HS-5 (cell line): ENCODE measurements at regions not wholly inside any gene's neighbourhood (a gene's known extent, or its start where the extent isn't known, plus 50 kb on each side); places are given as distances from the start of the nearest gene placed in this dataset.

Experiments
- DNase-seq: peaks from one replicate; pipeline ENCODE4 v3.0.0-alpha.2; 2012; ENCODE audit warnings: low read depth

DNA sequence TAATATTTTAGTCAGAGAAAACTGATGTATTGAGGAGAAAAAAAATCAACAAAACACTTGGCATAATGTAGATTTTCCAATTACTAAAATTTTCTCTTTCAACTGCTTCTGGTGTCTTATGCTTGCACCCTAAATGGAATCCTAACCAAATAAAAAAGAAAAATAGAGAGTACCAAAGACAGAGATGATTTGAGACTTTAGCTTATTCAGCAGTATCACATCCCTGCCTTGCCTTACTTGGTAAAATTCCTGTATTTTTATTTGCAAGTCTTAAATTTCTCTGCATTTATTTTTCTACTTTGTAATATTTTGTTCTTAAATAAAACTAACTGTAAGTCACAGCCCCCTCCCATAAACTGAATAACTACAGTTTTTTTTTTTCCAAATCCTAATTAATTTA, 950.5 kb upstream of the INTU start:
- DNase-seq = no peak

DNA sequence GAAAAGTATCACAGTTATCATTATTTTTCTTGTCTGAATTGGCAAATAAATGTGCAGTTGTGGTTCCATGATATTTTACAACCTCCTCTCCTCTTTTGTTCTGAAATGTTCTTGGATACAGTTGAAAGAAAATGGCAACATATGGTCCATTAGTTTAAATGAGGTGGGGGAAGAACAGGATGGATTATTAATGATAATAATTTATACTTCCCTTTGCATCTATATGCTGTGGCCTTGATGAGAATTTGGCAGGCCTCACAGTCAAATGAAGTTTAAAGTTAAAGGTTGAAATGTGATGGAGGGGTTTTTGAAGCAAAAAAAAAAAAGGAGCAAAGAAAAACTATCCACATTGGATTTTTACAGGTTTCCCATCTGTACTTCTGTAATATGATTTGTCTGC, 946.3 kb upstream of the INTU start:
- DNase-seq = no peak

DNA sequence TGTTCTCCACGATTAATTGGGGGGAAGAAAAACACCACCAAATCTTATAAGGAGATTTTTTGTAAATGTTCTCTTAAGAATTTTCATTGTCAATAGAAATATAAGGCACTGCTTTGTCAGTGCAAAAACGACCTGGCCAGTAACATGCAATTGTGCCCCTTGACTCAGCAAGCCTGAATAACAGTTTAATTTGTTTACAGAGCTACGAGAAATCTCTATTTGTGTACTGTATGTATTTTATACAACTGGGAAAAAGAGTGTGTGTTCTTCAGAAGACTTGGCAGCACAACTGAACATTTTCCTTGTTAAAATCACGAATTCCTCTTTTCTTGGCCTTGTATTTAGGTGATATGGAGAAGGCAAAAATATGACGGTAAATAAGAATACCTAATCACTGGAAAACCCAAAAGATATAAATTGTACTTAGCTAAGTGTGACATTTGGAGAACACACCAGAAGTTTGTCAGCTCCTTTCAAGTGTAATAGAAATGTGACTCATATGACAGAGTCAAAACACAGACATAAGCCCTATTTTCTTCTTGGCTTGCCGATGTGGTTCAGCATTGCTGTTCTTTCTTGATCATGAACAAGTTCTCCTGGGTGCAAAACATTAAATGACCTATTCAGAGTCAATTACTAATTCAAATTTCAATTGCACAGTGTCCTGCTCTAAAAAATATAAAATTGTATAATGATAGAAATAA, 945.0 kb upstream of the INTU start:
- DNase-seq = no peak

DNA sequence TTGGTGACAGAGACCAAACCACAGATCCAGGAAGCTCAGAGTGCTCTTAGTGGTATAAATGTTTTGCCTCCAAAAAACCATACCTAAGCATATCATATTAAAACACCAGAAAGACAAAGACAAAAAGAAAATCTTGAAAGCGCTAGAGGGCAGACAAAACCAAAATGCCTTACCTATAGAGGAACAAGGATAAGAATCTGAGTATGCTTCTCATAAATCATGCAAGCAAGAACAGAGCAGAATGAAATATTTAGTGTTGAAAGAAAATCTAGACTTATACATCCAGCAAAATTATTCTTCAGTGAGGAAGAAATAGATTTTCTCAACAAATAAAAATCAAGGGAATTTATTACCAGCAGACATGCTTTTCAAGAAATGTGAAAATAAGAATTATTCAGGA, 941.0 kb upstream of the INTU start:
- no peak for DNase-seq

DNA sequence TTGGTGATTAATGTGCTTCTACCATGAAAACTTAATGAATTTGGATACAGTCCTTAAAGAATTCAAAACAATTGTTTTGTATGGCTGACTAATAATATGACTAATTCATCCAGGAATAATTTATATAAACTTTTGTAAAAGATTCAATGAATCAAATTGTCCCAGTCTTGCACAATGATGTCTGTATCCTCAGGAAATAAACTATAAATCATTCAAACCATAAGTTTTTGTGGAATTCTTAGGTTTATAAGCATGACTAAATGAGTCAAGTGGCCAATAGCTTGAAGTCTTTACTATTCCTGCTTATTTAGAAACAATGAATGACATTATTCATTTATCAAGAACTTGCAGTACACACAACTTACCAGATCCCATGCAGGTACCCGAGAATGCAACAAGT, 935.0 kb upstream of the INTU start:
- peak; percentile 30 for DNase-seq

DNA sequence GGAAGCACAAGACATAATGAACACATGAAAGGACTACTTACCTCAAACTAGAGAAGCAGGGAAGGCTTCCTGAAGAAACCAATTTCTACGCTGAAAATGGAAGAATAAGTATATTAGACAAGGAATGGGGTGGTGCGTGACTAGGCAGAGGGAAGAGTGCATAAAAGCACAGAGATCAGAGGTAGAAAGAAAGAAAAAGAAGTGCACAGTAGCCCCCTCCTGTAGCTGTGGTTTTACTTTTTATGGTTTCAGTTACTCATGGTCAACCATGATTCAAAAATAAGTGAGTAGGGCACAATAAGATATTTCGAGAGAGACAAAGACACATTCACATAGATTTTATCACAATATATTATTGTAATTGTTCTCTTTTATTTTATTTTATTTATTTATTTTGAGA, 934.5 kb upstream of the INTU start:
- DNase-seq = no peak

DNA sequence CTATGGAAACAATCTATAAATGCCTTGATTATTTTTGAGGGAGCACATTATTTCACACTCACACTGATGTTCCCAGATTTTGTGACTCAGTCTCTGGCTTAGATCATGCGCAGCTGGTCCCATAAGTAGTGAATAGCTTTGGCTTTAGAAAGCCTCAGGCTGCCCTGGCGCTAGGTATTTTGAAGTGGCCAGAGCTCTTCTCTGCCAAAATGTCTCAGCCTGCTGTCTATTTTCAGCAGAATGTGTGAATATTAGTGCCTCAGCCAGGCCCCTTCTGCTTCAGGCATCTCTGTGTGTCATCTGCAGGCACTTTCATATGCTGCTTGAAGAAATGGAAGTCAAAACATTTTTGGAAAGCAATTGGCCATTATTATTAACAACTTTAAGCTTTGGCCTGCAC, 931.0 kb upstream of the INTU start:
- no peak for DNase-seq

DNA sequence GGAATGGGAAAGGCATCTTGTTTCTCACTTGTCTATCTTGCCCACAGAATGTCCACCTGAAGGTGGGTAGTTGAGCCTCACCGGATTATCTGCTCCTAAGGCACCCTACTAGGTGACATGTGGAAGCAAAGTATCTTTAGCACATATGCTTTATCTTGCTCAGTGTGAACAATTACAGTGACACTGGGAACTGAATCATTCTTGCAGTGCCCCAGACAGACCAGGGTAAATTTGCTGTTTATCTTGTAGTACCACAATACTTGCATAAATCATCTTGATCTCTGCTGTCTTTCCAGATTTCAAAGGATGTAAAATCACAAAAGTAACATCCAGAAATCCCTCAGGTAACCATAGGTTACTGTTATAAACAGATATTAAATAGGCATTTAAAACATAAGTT, 930.0 kb upstream of the INTU start:
- DNase-seq = no peak

DNA sequence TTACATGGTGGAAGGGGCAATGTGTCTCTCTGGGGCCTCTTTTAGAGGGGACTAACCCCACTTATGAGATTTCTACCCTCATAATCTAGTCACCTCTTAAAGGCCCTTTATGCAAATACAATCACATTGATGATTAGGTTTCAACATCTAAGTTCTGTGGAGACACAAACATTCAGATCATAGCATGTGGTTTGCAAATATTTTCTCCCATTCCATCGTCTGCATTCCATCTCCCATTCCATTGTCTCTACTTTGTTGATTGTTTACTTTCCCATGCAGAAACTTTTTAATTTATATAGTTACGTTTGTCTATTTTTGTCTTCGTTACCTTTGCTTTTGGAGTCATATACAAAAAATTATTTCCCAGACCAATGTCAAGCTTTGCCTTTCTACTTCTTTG, 927.5 kb upstream of the INTU start:
- DNase-seq = no peak

DNA sequence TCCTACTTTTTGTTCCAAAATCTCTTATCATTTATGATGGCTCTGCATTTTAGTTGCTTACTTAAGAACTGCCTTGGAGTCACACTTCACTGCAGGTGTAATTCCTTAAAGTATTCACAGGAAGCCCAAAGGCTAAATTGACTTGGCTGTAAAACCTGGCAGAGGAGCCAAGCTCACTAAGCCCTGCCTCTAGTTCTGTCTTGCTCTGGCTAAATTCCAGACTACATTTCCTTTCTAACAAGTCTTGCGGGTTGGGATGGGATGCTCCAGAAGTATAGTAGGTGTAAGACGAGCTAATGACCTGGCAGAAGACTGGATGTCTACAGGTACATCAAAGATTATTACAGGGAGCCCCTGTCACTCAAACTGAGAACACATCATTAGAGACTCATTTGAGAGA, 924.0 kb upstream of the INTU start:
- no peak for DNase-seq

DNA sequence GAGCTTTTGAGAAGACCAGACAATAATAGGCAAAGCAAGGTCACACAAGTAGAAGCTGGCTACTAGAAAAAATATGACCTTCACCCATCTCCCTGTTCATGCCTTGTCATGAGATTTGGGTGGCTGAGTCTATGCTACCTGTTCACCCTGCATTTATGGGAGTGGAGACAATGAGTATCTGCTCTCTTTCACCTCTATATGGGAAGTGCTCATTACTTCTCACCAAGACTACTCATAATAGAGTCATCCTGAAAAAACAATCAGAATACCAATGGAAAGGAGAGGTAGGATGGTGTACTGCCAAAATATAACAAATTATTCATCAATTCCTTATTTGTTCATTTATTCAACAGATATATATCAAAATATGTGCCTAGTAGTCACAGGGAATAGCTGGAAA, 921.8 kb upstream of the INTU start:
- no peak for DNase-seq

DNA sequence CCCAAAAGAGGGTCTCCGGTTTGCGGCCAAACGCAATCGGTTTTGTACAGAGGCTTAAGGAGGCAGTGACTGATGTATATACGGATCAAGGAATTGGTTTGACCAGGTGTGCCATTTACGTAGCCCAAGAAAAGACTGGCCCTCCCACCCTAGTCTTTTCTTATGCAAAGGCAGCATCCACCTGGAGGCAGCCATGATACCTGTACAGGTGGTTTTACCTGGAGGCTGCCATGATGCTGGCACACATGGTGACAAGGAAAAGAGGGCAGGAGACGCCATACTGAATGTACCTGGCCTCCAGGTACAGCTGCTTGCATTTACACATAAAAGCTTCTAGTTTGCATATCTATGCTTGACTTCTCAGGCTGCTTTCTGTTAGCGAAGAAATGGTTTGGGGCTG, 917.7 kb upstream of the INTU start:
- no peak for DNase-seq

DNA sequence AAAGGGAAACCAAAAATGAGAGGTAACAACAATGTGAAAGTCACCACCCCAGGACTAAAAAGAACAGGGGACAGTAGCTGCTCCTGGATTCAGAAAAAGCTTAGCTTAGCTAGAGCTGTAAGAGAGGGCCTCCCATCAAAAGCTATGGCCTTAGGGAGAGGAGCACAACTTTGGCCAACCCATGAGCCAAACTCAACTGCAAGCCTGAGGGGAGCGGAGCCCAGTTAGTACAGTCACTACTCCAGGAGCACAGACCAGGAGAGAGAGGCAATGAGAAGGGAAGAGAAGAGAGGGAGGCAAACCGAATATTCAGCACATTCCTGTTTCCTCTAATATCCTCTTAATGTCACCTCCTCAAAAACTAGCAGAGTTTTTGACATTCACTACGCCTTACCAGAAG, 917.1 kb upstream of the INTU start:
- no peak for DNase-seq

DNA sequence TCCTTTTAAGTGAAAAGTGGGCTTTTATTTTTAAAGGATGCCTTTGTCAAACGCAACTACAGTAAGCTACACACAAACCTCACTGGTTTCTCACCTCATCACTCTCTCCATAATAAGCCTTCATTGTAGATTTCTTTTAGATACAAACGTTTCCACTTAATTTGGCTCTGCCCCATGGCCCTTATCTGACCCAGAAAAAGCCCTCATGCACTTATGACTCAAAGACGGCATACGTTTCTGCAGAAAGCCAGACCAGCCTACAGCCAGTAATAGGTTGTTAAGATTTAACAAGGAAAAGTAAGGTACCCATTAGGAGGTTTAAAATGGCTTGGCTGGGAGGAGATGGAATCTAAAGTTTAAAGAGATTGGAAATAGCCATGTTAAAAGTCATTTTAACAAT, 914.6 kb upstream of the INTU start:
- DNase-seq = no peak

DNA sequence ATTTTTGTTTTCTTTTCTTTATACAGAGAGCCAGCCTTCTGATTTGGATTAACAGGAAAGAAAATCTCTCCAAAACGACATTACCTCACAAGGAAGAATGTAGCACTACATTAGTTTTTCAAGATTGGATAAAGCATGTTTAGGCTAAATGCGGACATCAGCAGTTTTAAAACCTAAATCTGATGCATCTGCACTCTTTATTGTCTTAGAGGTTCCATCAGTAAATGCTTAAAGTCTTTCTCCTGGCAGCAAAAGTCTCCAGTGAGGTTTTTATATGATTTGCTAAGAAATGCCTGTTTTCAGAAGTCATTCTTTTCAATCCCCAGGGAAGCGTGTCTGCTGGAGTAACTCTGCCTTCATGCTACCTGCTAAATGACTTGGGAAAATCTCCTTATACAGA, 912.9 kb upstream of the INTU start:
- no peak for DNase-seq

DNA sequence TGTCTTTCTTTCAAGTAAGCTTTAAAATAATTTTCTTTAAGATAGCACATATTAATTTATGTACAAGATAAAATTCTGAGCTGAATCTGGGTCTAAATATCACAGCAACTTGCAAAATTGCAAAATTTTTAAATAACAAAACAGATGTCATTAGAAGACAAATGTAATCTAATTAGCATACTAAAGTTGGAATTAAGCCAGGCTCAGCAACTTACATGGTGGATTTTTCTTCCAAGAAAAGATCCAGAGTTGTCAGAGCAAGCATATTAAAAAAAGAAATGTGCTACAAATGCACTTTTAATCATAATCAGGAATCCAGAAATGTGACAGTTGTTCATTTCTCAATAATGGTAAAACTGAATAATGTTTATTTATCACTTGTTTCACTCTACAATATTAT, 906.9 kb upstream of the INTU start:
- no peak for DNase-seq

DNA sequence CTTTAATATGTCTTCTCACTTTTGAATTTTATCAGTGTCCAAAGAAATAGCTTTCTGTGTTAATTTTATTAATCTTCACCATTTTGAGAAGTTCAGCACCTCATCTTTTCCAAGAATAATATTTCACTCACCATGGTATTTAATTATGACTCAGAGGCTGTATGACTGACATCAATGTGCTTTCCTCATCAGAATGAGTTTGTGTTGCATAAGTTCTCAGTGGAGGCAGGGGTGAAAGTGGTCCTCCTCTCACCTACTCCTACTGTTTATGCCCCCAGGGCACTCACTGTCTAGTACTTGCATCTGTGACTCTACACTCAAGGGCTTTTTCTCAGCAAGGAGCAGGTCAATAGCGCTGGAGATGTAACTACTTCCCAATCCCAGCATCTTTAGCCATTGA, 905.3 kb upstream of the INTU start:
- DNase-seq = no peak

DNA sequence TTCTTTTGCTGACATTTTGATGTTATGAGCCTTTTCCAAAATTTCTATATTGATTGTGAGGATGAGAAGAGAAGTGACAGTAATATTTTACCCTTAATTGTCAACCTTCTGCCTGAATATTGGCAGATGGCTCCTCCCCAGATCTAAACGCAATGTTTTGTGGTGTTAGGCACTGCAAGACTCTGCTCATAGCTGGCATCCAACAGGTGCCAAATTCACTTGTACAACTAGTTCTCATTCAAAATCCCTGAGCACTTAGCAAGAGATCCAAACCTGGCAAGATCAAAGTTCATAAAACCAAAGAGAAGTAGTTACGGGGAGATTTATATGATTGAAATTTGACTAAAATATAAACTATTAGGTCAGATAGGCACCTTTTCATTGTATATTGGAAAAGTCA, 901.7 kb upstream of the INTU start:
- DNase-seq = no peak

DNA sequence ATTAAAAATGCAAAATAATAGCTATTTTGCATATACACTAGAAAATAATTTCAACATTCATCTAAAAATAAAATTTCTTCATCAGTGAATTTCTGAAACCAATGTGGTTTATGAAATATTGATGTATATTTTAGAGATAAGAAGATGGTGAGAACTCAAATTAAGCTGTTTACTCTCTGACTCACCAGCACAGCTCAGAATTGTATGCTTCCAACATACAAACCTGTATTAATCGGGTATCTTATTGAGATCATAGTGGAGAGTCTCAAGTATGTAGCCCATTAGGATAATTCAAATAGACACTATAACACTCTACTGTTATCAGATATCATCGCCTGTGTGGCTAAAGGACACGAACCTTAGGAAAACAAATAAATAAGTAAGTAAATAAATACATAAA, 899.5 kb upstream of the INTU start:
- DNase-seq = no peak

DNA sequence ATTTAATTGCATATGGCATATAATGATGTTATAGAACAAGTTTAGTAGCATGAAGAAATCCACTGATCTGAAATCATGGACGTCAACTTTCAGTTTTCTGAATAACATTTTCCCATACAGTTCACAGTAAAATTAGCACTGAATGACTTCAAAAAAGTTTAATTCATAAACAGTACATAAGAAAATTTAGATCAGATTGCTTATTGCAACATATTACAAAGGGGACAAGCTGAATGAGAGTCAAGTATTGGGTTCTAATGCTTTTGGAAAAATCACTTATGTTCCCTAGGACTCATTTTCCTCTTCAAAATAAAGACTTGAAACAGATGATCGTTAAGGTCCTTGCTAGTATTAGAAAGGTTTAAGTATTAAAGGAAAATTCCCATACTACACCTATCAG, 898.3 kb upstream of the INTU start:
- no peak for DNase-seq

DNA sequence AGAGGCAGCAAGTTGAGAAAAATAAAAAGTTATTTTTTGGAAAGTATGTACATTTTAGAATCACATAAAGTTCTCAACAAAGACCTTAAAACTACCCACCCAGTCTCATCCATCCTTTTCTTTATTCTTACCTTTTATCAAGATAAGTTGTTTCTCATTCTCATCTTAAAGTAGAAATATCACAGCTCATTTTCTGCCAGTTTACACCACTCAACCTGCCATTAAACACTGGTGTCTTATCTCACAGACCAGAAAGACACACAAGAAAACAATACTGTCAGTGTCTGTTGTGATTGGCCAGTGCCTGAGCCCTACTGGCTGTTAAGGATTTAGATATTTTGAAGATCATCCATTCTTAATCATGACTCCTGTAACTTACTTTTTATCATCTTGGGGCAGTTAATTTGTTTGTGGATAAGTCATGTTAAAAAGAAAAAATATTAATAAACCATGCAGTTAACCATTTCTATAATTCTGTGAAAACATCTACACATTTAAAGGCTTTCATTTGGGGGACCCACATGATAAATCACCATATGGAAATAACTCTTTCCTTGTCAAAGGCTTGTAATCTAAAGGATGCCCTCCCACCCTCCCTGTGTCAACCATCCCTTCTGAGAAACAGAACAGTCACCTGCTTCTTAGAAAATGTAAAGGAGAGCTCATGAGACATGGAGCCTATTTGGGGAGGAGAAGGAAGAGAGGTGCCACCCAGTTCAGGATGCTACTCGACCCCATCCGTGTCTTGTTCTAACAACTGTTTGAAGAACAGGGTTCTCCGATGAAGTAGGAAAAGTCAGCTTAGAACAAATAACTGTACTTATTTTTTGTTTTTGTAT, 897.2 kb upstream of the INTU start:
- DNase-seq = no peak

DNA sequence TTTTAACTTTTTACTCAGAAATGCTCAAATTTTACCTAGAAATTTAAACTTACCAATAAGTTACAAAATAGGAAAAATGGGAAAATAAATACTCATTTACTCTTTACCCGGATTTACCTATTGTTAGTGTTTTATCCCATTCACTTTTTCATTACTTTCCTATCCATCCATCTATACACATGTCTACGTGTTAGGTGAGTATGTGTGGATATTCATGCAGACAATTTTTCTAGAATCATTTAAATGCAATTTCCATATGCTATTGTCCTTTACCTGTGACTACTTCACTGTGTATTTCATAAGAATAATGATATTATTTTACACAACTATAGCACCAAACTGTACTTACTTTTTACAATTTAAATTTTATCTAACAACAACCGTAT, 896.6 kb upstream of the INTU start:
- DNase-seq = no peak

DNA sequence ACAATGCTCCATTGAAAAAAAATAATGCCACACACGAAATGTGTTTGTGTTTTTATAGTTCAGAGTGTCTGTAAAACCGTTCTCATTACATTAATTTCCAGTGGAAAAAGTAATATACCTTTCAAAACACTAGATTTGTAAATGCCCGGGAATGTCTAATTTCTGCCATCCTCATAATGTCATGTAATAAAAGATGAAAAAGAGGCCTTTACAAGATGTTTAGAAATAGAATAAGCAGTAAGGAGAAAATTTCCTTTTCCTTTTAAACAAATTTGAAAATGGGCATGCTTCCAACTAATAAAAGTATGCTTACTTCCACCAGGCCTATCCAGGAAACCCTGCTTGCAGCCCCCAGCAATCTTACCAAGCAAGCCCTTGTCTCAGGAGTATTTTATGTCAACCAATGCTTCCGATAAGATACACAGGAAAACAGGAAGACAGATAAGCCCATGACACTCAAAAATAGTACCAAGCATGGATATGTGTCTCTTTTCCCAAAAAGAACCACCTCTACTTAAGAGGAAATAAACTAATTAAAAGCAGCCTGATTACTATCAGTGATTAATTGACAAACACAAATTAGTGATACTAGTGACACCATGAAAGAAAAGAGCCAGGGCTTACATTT, 894.7 kb upstream of the INTU start:
- DNase-seq = no peak

DNA sequence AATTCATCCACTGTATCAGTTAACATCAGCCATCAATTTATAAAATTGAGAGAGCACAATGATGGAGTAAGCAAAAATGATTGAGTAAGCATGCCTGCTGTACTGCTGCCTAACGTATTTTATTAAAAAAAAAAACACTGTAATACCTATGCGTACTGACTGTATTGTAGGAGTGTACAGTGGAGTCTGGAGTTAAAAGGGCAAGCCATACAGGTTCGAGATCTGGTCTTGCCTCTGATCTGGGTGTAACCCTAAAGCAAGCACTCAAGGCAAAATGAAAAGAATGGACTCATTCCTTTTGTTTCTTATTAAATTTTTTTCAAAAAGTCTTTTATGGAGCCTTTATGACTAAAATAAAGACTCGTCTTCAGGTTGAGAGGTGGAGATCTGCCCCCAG, 894.2 kb upstream of the INTU start:
- no peak for DNase-seq
